Breast epithelium (tissue), 3 donors: ENCODE measurements at regions not wholly inside any gene's neighbourhood (a gene's known extent, or its start where the extent isn't known, plus 50 kb on each side); places are given as distances from the start of the nearest gene placed in this dataset.

Source experiments
- POLR2A ChIP-seq: fragments of 450-650 bp; IDR thresholded peaks from one replicate; pipeline ENCODE4 v1.6.1; 2016; ENCODE audit warnings: antibody characterized with exemption, mild to moderate bottlenecking, moderate library complexity
- POLR2AphosphoS5 ChIP-seq, 3 donors: sonication (generic); formaldehyde crosslinking; IDR thresholded peaks; one replicate each; pipeline ENCODE4 v1.6.1; 2017; ENCODE audit warnings: antibody characterized with exemption in 3 of 3
- TF ChIP-seq, protein P1 (sequence below), 3 donors: fragments of 450-650 bp; IDR thresholded peaks; one replicate each; pipeline ENCODE4 v1.5.1; 2016 to 2017; ENCODE audit warnings: antibody characterized with exemption in 3 of 3, mild to moderate bottlenecking in 3 of 3, moderate library complexity in 3 of 3

GRCh38 chr14:49960453-49960852 is 67.6 kb downstream of the ARF6 start:
- TF ChIP-seq, protein P1, sequence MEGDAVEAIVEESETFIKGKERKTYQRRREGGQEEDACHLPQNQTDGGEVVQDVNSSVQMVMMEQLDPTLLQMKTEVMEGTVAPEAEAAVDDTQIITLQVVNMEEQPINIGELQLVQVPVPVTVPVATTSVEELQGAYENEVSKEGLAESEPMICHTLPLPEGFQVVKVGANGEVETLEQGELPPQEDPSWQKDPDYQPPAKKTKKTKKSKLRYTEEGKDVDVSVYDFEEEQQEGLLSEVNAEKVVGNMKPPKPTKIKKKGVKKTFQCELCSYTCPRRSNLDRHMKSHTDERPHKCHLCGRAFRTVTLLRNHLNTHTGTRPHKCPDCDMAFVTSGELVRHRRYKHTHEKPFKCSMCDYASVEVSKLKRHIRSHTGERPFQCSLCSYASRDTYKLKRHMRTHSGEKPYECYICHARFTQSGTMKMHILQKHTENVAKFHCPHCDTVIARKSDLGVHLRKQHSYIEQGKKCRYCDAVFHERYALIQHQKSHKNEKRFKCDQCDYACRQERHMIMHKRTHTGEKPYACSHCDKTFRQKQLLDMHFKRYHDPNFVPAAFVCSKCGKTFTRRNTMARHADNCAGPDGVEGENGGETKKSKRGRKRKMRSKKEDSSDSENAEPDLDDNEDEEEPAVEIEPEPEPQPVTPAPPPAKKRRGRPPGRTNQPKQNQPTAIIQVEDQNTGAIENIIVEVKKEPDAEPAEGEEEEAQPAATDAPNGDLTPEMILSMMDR (IDR thresholded peaks at IDR 0.05): no peak
- no peak for TF ChIP-seq POLR2AphosphoS5 (IDR thresholded peaks at IDR 0.05)
- TF ChIP-seq POLR2A: no peak
